NCI-H1417 (cell line): ENCODE measurements at regions not wholly inside any gene's neighbourhood (a gene's known extent, or its start where the extent isn't known, plus 50 kb on each side); places are given as distances from the start of the nearest gene placed in this dataset.

ENCODE experiments used
- DNase-seq, 3 experiments: peaks; one replicate each; lab custom pipeline; 2025; lab: John Stamatoyannopoulos, UW

DNA sequence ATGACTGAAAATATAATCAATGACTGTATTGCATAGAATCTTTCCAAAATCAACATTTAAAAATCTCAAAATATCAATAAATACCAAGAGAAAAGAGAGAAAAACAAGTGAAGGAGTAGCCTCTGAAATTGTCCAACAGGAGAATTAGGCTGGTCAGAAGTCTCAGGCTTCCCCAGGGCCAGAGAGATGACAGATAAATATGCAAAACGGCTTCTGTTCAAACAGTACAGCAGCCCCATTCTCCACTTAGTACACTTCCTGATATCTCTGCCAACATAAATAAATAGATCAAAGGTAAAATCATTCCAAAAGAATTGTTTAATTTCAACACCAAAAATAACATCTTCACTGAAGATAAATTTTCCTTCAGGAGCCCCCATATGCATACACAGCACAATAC lies 204.7 kb upstream of the GABRA2 start:
- no peak for DNase-seq

DNA sequence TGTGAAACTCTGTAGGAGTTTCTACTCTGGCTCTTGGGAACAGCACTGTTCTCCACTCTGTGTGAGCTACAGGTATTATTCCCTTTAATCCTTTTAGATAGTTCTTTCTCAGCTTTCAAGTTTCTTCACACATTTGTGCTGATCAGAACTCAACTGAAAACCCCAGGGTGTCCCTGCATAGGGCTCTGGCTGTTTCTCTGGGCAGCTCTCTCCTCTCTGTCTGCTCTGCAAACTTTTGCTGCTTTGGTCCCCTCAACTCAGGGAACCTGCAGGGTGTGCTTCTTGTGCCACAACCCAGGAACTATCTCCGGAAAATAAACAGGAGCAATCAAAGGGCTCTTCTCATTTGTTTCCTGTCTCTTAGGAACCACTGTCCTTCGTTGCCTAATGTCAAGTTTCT lies 196.6 kb upstream of the GABRA2 start:
- DNase-seq = no peak

DNA sequence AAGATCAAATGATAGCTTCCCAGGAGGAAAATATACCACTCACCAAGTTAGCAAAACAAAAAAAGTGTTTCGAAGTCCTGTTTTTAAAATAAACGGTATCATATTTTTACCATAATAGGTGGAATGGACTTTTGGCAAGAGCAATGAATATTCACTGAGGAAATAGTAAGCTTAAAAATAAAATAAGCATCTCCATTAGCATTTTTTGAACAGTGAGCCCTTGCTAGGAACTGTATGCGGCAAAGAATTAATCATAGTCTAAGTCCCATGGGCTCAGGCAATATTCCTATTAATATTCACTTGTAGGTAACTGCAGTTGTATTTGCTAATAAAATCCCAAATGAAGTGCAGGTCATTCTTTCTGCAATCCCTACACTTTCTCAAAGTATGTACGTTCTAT lies 191.7 kb upstream of the GABRA2 start:
- no peak for DNase-seq

DNA sequence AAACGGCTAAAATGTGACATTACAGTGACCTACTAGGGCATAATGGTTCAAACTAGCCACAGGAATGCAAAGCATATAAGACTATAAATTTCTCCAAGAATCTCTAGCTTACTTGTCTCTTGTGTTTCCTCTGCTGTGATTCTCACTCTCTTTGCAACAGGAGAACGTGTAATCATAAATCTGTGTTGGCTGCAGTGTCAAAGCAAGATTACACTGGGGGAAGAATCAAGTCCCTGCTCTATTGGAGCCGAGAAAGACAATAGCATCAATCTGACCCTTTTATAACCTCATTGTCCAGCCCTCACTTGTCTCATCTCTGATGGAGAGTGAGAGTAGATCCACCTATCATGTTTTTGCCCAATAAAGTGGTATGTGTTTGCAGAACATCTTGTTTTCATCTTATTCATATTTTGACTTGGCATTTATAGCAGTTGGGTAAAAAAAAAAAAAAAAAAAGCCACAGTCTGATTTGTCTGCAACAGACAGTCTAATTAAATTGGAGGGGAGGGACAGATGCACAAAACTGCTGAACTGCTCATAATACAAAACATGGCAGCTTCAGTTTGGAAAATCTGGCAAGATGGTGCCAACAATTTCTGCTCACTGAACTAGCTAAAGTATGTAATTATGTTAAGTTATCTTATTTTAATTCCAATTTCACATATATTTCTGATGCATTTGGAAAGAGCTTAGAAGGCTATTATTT lies 165.0 kb upstream of the GABRA2 start:
- no peak for DNase-seq

DNA sequence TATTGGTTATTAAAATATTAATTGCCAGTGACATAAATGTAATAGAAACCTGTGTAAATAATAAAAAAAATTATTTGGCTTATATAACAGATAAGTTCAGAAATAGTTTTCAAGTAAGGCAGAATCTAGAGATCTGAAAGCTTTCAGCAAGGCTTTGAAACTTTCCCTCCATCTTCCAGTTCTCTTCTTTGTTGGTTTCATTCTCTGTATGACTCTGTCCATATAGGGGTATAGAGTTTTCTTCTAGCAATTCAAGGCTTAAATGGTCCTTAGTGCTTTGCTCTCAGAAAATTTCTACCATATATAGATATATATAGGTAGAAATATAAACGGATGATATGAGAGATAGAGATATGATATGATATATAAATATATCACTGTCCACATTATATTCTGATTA lies 160.5 kb upstream of the GABRA2 start:
- no peak for DNase-seq

DNA sequence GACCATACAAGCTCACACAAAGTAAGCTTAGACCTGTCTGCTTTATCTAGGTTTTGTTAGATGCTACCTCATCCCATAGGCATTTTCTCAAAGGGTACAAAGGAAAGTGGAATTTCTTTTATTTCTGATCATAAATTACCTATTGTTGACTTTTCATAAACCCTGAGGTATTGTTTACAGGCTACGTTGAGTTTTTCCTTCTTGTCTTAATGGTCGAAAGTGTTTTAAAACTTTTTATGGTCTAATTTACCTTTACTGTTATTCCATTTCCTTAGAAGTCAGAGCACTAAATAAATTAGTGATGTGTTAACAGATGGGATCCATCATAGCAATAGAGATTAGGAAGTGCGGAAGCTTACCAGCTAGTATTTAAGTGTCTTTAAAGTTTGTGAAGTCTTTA lies 159.2 kb upstream of the GABRA2 start:
- DNase-seq = no peak

DNA sequence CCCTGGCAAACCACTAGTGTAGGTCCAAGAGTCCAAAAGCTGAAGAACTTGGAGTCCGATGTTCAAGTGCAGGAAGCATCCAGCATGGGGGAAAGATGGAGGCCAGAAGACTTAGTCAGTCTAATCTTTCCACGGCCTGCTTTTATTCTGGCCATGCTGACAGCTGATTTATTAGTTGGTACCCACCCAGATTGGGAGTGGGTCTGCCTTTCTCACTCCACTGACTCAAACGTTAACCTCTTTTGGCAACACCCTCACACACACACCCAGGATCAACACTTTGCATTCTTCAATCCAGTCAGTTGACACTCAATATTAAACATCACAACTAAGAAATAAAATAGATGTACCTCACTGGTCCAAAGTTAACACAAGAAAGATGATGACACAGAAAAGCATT lies 134.8 kb upstream of the GABRA2 start:
- no peak for DNase-seq

DNA sequence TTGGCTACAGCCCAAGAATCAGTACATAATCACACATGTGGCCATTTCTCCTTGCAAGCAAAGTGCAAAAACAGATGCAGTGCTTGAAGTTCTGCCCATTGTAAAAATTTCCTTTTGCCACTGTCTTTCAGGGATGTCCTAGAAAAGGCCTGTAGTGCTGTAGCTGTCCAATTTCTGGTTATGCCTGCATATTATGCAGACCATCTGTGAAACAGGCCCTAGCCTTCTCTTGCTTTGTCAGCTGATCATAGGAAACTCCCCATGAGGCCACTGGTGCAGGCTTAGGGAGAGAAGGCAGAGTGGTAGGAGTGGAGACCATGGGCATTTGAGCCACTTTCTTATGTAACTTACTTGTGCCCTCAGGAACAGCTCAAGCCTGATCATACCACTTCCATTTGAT lies 130.4 kb upstream of the GABRA2 start:
- DNase-seq = no peak

DNA sequence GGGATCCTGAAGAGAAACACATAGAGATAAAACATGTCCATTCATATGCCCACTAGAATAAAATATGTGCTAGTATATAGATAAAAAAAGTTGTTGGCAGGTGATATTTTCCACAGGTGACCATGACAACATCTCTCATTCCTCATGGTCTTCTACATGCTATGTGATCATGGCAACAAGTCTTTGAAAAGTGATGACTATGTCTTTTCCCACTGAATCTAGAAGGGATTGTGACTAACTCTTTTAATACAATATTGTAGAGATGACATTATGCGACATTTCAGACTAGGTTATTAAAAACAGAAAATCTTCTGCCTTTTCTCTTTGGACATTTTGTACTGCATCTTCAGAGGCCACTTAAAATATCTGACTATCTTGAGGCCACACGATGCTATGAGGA lies 126.0 kb upstream of the GABRA2 start:
- DNase-seq = no peak

DNA sequence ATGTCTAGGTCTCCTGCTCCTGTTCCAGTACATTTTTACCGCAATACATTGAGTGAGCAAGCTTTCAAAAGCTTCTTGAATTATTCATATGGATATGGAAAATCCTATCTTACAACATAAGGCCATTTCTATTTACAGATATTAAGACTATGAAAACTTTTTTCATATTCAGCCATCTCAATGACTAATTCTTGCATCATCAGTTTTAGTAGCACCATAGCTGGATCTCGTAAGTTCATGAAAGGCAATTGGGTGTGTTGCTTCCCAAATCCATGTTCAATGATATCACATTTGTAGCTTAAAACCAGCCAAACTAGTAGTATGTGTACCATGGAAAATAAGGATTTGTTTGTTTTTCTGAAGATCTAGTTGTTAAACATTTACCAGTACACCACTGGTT lies 118.3 kb upstream of the GABRA2 start:
- DNase-seq = no peak

DNA sequence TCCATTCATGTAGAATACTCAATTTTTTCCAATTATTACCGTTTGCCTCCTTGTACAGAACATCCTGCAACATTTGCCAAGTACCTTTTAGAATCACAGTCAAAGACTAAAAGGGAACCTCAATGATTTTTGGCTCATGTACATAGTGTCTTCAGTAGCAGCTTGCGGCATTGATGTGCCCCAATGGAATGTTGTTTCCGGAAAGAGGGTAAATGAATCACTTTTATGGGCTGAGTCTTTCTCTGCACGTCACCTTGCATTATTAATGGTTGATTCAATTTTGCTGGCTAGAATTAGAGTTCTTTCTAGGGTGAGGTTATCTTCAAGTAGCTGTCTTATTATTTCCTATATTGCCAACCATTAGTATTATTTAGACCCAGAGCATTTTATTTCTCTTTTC lies 116.9 kb upstream of the GABRA2 start:
- peak in 1 of 3 experiments; percentile 2 for DNase-seq

DNA sequence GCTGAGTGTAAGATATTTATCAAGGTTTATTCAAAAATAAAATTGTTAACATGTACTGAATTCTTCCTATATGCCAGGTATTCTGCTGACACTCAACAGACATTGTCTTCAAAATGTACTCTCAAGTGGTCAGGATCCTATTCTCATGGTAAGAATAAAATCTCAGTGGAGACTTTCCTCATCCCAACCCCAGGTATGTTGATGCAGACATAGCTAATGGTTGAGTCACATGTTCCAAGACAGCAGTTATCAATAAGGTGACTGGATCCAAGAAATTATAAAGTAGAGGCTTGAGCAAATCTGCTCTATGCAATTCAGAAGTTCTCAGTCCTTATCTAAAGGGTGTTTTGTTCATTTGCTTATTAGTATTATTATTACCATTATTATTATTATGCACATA lies 115.2 kb upstream of the GABRA2 start:
- DNase-seq = no peak

DNA sequence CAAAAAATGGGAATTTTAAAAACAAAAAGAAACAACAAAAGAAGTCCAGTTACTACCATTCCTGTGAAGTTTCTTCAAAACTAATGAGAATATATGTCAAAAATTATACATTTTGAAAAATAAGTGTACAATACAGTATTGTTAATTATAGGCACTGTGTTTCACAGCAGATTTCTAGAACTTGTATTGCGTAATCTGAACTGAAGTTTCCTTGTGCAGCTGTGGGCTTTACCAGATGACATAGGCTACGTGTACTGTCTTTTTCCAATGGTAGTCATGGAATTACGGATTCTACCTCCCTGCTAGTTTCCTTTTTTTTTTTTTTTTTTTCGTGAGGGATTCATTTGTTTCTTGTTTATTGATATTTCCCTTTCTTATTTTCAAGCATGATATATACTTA lies 113.8 kb upstream of the GABRA2 start:
- DNase-seq = no peak

DNA sequence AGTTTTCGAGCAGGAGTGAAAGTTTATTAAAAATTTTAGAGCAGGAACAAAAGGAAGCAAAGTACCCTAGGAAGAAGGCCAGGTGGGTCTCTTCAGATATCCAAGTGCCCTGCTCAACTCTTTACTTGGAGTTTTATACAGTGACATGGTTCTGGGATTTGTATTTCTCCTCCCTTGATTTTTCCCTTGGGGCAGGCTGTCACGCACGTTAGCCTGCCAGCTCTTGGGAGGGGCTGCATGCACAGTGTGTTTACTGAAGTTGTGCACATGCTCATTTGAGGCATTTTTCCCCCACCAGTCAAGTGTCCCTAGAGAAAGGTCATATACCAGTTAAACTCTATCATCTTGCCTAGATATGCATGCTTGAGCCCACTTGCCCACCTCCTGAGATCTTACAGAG lies 102.5 kb upstream of the GABRA2 start:
- peak in 1 of 3 experiments; percentile 11 for DNase-seq

DNA sequence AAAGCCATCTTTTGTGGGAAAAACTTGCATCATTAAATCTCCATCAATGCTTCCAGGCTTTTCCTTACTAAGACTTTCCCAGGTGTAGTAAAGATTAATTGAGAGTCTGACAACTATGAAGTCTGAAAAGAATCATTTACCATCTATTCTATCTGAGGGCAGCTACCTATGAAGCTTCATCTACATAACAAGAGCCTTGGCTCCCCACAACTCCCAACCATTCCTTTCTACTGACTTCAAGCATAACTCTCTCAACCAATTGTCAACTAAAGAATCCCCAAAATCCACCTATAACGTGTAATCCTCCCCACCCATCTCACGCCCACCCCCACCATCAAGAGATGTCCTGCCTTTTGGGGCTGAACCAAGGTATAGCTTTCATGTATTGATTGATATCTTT lies 101.5 kb upstream of the GABRA2 start:
- DNase-seq = no peak

DNA sequence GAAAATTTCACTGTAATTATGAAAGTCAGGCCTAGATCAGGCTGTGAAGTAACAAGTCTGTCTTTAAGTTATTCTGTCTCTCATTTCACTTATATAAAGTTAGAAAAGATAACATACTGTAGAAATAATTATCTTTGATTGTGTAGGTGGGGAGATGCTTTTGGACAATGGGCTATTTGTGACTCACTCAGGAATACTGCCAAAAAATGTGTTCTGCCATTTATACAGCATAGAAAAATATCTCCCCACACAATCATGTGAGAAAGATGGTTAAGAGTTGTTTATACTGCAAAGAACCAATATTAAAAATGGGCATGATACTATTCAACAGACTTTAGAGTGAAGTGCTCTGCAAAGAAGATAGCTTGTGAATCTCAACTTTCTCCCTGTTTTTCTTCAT lies 95.0 kb upstream of the GABRA2 start:
- no peak for DNase-seq

DNA sequence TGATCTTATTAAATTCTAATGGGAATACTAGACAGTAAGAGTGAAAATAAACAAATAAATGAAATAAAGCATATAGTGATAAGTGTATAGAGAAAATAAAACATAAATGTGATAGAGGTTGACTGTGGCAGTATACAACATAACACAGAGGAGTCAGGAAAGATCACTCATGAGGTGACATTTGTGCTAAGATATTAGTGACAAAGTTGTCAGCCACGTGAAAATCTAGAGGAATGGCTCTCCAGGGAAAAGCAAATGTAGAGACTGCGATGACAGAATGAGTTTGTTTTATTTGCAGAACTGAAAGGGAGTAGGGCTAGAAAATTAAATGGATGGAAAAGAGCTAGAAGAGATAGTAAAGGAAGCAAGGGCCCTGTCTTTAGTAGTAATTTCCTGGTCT lies 72.8 kb upstream of the GABRA2 start:
- DNase-seq = no peak

DNA sequence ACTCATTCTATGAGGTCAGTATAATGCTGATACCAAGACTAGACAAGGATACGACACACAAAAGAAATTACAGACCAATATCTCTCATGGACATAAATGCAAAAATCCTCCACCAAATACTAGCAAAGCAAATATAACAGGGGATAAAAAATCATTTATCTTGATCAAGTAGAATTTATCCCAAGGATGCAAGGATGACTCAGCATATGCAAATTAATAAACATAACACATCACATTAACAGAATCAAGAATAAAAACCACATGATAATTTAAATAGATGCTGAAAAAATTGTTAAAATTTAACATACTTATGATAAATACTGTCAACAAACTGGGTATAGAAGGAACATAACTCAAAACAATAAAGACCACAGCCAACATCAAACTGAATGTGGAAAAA lies 69.4 kb upstream of the GABRA2 start:
- no peak for DNase-seq

DNA sequence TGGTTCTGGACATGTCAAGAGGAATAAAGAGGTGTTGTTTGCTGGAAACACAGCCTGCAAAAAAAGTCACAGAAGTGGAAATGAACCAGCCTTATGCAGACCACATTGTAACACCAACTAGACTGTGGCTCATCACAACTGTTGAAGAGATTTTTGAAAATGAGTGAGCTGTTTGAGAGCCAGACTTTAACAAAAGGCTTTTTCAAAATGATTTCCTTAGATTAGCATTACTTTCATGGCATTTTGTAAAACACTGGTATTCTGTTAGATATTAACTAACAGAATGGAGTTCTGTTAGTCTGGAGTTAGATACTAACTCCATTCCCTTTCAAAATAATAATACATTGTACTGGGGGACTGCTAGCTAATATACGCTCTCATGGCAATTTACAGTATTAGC lies 60.6 kb upstream of the GABRA2 start:
- DNase-seq = no peak

DNA sequence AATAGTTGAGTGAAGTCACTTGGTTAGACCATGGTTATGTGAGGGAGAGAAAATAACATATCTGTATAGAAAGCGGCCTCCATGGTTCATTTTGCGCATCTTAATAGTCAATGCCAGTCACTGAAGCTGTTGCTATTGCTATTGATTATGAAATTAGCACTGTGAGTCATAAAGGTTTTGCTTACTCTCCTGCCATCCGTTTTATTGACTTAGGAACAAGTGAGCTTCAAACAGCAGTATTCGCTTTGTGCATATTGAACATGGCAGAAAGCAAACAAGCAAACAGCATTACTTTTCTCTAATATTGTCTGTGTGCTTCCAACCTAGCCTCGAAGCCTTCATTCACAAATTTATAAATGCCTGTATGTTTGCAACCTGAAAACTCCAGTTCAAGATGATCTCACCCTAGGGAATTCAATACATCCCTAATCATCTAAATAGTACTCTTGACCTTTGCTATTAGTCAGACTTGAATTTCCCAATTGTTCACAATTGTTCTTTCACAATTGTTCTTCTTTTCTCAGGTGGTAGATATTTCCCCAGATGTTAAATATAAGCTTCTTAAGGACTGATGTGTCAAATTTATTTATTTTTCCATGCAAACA lies 55.9 kb upstream of the GABRA2 start:
- peak in 1 of 3 experiments; percentile 3 for DNase-seq

DNA sequence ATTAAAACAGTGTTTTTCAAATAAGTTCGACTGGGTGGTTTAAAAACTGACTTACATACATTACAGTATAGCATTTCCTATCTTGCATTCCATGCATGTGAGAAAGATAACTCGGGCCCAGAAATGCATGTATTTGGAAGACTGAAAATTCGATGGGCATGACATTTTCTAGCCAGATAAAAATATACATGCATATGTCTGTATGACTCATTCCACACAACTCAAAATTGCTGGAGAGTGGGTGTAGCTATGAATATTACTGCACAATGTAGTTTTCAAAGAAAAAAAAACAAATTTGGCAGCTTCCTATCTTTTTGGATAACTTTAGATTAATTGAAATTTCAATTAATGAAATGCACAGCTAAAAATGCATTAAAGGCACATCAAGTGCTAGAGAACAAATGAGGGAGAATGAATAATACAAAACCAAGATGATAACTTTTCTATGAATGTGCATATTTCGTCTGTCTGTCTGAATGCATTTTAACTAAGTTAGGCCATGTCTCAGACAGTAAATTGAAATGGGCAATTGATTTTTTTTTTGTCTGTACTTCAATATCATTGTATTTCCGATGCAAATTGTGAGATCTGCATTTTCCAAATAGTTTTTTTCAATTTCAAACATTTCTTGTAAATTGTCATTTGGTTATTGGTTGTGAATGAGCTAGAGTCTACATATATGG lies 54.5 kb upstream of the GABRA2 start:
- no peak for DNase-seq

DNA sequence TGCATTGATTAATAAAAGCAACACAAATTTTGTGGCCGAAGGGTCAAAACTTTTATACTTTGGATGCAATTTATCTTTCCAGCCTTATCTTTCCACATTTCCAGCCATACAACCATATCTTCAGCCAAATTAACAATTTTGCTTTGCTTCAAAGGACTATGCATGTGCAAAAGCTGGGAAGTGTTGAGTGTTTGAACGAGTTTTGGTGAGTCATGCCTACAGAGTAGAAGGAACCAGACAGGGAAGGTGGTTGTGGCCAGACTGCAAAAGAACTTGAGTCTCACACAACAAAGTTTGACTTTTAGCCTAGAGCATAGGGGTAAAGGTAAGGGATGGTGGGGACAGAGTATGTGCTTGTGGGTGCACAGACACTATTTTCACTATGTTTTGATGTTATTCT lies 53.0 kb upstream of the GABRA2 start:
- DNase-seq = no peak

DNA sequence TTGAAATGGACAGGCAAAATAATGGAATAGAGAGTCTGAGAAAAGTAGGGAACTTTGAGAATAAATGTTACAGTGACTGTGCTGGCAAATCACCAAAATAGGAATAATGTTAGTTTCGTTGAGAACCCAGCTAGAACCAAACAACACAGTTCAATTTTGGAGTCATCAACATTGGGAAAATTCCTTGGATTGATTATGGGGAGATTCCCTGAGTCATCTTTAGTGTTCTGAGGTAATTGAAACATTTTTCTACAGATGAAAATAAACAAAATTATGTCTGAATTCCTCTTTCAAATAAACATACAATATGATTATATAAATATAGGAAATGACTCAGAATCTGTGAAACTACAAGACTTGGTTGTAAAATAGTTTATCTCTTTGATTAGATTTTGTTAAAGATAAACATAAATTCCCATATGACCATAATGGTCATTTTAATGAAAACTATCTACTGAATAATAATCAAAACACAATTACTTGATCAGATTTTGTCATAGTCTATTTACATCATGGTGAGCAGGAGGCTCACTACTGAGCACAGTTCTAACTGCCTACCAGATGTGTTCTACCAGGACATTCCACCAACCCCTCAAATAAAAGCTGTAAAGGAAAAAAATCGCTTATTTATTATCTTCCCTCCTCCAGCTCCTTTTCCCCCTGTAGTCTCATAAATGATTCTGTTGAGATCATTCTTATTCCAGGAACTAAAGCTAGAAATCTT lies 51.4 kb upstream of the GABRA2 start:
- DNase-seq = no peak
